ENCODE measurements at regions not wholly inside any gene's neighbourhood (a gene's known extent, or its start where the extent isn't known, plus 50 kb on each side); places are given as distances from the start of the nearest gene placed in this dataset.
"Not testable (repeated sequence)": the region's sequence is repeated elsewhere in the genome, so short reads cannot be mapped to it uniquely, and the experiment has no call there.

DNA sequence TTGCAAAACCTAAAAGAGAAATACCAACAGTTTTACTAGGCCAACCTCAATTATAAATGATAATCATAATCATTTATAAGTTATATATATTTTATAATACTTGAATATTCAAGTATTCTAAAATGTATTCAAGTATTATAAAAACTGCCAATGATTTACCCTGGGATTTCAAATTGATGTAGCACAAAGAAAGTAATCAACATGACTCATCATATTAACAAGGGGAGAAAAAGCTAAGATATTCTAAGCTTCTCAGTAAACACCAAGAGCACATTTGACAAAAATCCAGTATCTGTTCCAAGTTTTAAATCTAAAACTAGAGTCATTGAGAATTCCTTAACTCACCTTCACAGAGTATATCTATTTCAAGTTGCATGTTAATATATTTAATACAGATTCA is 56.1 kb downstream of the CAPZA3 start:
- DNase-seq (ENCODE audit: low spot score): no peak

- DNase-seq (ENCODE audit: low spot score): no peak
Measured at GRCh38 chr12:18797604-18798003, 59.7 kb downstream of the CAPZA3 start.

- peak; percentile 14 for DNase-seq (ENCODE audit: low spot score)
Measured at GRCh38 chr12:18798535-18799361, 60.8 kb downstream of the CAPZA3 start.

- DNase-seq (ENCODE audit: low spot score): no peak
Measured at GRCh38 chr12:18799561-18799960, 61.6 kb downstream of the CAPZA3 start.

DNA sequence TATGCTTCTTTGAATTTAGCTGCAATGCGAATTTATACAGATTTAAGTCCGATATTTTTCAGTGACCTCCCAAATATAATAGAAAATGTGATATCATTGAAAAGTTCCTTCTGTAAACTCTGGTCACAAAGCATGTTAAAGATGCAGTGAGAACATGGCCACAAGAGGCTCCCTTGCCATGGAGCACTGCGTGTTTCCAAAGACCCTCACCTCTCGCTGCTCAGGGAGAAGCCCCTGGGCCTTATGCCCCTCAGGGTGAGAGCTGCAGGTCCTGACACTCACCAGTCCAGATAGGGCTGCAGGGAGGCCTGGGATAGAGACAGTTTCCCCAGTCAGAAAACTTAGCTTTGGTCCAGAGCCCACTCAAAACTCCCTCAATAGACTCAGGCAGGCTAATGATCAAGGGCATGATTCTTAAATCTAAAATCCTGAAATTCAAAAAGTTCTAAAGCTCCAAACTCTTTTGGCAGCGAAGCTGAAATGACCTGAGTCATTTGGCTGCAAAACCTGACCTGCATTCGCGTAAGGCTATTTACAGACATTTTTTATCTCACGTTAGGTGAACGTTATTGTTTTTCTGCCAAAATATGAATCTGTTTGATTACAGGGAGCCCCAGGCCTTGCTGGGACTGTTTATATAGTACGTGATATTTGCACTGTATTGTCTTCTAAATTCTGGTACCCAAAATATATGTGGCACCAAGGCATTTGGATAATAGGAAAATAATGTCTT is 67.8 kb downstream of the CAPZA3 start:
- no peak for DNase-seq (ENCODE audit: low spot score)

DNA sequence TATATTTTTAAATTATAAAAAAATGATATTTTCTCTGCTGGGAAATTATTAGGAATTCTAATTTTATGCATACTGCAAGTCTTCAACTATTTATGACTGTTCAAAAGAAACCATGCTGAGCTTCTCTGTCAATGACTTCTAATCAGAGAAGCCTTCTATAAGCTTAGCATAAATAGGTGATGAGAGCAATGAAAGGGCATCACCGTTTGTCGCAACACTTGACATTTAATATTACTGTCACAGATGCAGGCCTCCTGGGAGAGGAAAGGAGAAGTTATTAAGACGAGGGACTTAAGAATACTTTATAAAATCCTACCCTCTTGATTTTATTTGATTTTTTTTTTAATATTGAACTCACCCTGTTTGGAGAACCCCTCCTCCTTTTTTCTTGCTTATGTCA is 69.8 kb downstream of the CAPZA3 start:
- no peak for DNase-seq (ENCODE audit: low spot score)

DNA sequence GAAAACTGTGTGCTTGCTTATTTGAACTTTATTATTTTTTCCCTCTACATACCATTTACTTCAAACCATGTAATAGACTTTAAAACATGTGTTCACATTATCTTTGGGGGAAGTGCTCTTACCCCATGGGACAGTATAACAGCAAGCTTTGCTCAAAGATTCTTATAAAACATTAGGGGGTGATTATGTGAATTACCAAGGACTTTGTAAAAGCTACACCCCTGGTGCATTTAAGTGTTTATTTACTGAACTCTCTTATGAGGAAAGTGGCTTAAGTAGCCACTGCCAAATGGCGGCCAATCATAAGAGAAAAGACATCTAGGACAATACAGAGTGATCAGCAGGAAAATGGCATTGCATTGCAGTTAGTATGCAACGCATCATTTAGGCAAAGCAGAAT is 70.3 kb downstream of the CAPZA3 start:
- no peak for DNase-seq (ENCODE audit: low spot score)

GRCh38 chr12:18810537-18811253 is 72.8 kb downstream of the CAPZA3 start:
- no peak for DNase-seq (ENCODE audit: low spot score)

GRCh38 chr12:18811273-18811672 is 73.4 kb downstream of the CAPZA3 start:
- no peak for DNase-seq (ENCODE audit: low spot score)

- DNase-seq (ENCODE audit: low spot score): no peak
Measured at GRCh38 chr12:18813753-18814152, 75.8 kb downstream of the CAPZA3 start.

- no peak for DNase-seq (ENCODE audit: low spot score)
Measured at GRCh38 chr12:18818579-18819268, 80.8 kb downstream of the CAPZA3 start.

GRCh38 chr12:18819484-18819883 is 81.6 kb downstream of the CAPZA3 start:
- no peak for DNase-seq (ENCODE audit: low spot score)

- DNase-seq (ENCODE audit: low spot score): no peak
Measured at GRCh38 chr12:18823461-18823860, 85.5 kb downstream of the CAPZA3 start.

DNA sequence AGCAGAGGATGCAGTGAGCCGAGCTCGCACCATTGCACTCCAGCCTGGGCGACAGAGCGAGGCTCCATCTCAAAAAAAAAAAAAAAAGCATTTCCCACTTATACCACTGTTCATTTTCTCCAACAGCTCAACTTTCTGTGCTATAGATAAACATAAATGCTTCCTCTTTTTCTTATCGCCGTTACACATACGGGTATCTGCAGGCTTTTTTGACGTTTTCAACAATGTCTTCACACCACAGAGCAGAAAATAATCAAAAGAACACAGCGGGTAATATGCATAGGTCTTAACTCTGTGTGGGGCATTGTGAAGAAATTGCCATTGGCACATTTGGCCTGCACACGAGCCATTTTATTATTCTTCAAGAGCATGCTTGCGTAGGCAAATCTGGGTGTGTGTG is 86.4 kb downstream of the CAPZA3 start:
- no peak for DNase-seq (ENCODE audit: low spot score)

GRCh38 chr12:18825138-18825537 is 87.2 kb downstream of the CAPZA3 start:
- DNase-seq (ENCODE audit: low spot score): no peak

DNA sequence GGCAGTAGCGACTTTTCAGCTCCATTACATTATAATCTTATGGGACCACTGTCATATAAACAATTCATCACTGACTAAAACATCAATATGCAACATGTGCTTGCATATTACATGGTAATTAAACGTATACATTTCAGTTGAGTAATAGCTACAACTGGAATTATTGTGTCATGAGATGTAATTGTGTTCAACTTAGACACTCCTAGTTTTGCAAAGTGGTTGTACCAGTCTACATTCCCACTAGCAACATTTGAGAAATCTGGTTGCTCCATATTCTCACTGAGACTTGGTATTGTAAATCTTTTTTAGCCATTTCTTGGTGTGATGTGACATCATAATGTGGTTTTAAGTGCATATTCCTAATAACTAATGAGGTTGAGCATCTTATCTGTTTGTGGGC is 90.0 kb downstream of the CAPZA3 start:
- no peak for DNase-seq (ENCODE audit: low spot score)

DNA sequence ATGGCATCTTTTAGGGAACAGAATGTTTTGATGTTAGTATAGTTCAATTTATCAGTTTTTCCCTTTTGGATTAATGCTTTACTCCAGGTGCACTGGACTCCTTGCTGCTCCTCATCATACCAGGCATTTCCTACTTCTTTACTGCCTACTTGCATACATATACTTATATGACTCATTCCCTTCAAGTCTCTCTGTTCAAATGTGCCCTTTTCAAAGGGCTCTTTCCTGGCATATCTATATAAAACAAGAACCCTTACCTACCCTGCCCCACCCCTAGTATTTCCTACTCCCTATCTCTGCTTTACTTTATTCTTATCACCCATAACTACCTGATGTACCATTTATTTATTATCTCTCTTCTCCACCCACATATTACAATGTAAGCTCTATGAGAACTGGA is 90.6 kb downstream of the CAPZA3 start:
- DNase-seq (ENCODE audit: low spot score): no peak

GRCh38 chr12:18828987-18829386 is 91.1 kb downstream of the CAPZA3 start:
- DNase-seq (ENCODE audit: low spot score): no peak

GRCh38 chr12:18832932-18833331 is 95.0 kb downstream of the CAPZA3 start:
- DNase-seq (ENCODE audit: low spot score): not testable (repeated sequence)

- DNase-seq (ENCODE audit: low spot score): no peak
Measured at GRCh38 chr12:18837025-18837424, 99.1 kb downstream of the CAPZA3 start.

DNA sequence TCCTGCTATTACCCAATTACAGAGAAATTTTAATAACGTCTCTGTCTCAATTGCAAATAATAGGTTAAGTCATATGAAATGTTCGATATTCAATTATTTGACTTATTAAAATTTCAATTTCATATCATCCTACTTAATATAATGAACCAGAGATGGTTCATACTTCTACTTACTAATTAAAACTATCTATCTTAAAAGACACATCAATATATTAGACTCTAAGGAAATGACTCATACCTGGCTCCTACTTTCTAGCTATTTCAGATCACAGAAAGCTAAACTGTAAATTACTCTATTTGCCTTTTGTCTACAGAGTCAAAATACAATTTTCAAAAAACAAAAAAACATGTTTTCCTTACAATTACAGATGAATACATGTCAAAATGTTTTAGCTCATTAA is 99.6 kb downstream of the CAPZA3 start:
- no peak for DNase-seq (ENCODE audit: low spot score)

DNA sequence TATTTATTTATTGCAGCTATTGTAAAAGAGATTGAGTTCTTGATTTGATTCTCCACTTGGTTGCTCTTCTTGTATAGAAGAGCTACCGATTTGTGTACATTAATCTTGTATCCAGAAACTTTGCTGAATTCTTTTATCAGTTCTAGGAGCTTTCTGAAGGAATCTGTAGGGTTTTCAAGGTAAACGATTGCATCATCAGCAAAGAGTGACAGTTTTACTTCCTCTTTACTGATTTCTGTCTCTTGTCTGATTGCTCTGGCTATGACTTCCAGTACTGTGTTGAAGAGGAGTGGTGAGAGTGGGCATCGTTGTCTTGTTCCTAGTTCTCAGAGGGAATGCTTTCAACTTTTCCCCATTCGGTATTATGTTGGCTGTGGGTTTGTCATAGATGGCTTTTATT is 103.1 kb downstream of the CAPZA3 start:
- not testable (repeated sequence) for DNase-seq (ENCODE audit: low spot score)

Measured in HT-29 (cell line).